ENCODE measurements at regions not wholly inside any gene's neighbourhood (a gene's known extent, or its start where the extent isn't known, plus 50 kb on each side); places are given as distances from the start of the nearest gene placed in this dataset.
A peak's percentile ranks its signal among the peaks of the same experiment; 100 is the strongest.

- Mint-ChIP-seq H3K9me3 (no peaks in the 10 kb centered on the region), H3K4me1 (peaks cover 47% of the 10 kb centered on the region), H3K4me3 (no peak overlapping the region), H3K36me3 (peaks cover 24% of the 10 kb centered on the region), H3K27me3 (no peaks in the 10 kb centered on the region), H3K27ac (no peak overlapping the region)
These were observed 105.4 kb downstream of the NCOR2 start for GRCh38 chr12:124461851-124462623.

GRCh38 chr12:124461241-124461673 lies 106.2 kb downstream of the NCOR2 start:
- Mint-ChIP-seq H3K4me1 (peaks cover 43% of the 10 kb centered on the region), H3K36me3 (peaks cover 24% of the 10 kb centered on the region), H3K4me3 (no peak overlapping the region), H3K9me3 (no peaks in the 10 kb centered on the region), H3K27ac (no peak overlapping the region), H3K27me3 (no peaks in the 10 kb centered on the region)

GRCh38 chr12:124460771-124461170 lies 106.6 kb downstream of the NCOR2 start:
- Mint-ChIP-seq H3K27me3 (no peaks in the 10 kb centered on the region), H3K4me1 (peaks cover 41% of the 10 kb centered on the region), H3K4me3 (no peak overlapping the region), H3K36me3 (peaks cover 24% of the 10 kb centered on the region), H3K27ac (peak overlapping the region; percentile 41), H3K9me3 (no peaks in the 10 kb centered on the region)

GRCh38 chr12:124459852-124460645 lies 107.4 kb downstream of the NCOR2 start:
- no peak overlapping the region for H3K4me3 Mint-ChIP-seq
- H3K27me3 Mint-ChIP-seq: no peaks in the 10 kb centered on the region
- H3K9me3 Mint-ChIP-seq: no peaks in the 10 kb centered on the region
- H3K4me1 Mint-ChIP-seq: peaks cover 42% of the 10 kb centered on the region
- H3K36me3 Mint-ChIP-seq: peaks cover 24% of the 10 kb centered on the region
- H3K27ac Mint-ChIP-seq: no peak overlapping the region

GRCh38 chr12:124458992-124459851 lies 108.2 kb downstream of the NCOR2 start:
- Mint-ChIP-seq H3K4me3 (peak overlapping the region; percentile 54), H3K27me3 (no peaks in the 10 kb centered on the region), H3K4me1 (peaks cover 42% of the 10 kb centered on the region), H3K36me3 (peaks cover 17% of the 10 kb centered on the region), H3K27ac (no peak overlapping the region), H3K9me3 (no peaks in the 10 kb centered on the region)

GRCh38 chr12:124458220-124458991 lies 109.0 kb downstream of the NCOR2 start:
- peaks cover 45% of the 10 kb centered on the region for H3K4me1 Mint-ChIP-seq

GRCh38 chr12:124457287-124458219 lies 109.9 kb downstream of the NCOR2 start:
- peaks cover 40% of the 10 kb centered on the region for H3K4me1 Mint-ChIP-seq
- H3K4me3 Mint-ChIP-seq: peak overlapping the region; percentile 67
- peaks cover 10% of the 10 kb centered on the region for H3K36me3 Mint-ChIP-seq
- no peak overlapping the region for H3K27ac Mint-ChIP-seq
- no peaks in the 10 kb centered on the region for H3K9me3 Mint-ChIP-seq
- no peaks in the 10 kb centered on the region for H3K27me3 Mint-ChIP-seq

More at GRCh38 chr12:124458220-124458991, 109.0 kb downstream of the NCOR2 start:
- Mint-ChIP-seq H3K36me3 (peaks cover 14% of the 10 kb centered on the region), H3K4me3 (no peak overlapping the region), H3K9me3 (no peaks in the 10 kb centered on the region), H3K27me3 (no peaks in the 10 kb centered on the region), H3K27ac (no peak overlapping the region)

- no peaks in the 10 kb centered on the region for H3K27me3 Mint-ChIP-seq
- no peak overlapping the region for H3K27ac Mint-ChIP-seq
- H3K36me3 Mint-ChIP-seq: peaks cover 9% of the 10 kb centered on the region
- peaks cover 41% of the 10 kb centered on the region for H3K4me1 Mint-ChIP-seq
- peak overlapping the region; percentile 67 for H3K4me3 Mint-ChIP-seq
- H3K9me3 Mint-ChIP-seq: no peaks in the 10 kb centered on the region
These were observed 110.7 kb downstream of the NCOR2 start for GRCh38 chr12:124456652-124457152.

- no peaks in the 10 kb centered on the region for H3K9me3 Mint-ChIP-seq
- H3K36me3 Mint-ChIP-seq: peaks cover 9% of the 10 kb centered on the region
- H3K4me1 Mint-ChIP-seq: peaks cover 46% of the 10 kb centered on the region
- no peaks in the 10 kb centered on the region for H3K27me3 Mint-ChIP-seq
- H3K4me3 Mint-ChIP-seq: peak overlapping the region; percentile 5
- no peak overlapping the region for H3K27ac Mint-ChIP-seq
These were observed 111.2 kb downstream of the NCOR2 start for GRCh38 chr12:124456133-124456651.

- Mint-ChIP-seq H3K36me3 (peaks cover 9% of the 10 kb centered on the region), H3K9me3 (no peaks in the 10 kb centered on the region), H3K27me3 (no peaks in the 10 kb centered on the region), H3K4me3 (no peak overlapping the region), H3K4me1 (peaks cover 54% of the 10 kb centered on the region), H3K27ac (no peak overlapping the region)
These were observed 112.1 kb downstream of the NCOR2 start for GRCh38 chr12:124455336-124455735.

GRCh38 chr12:124454735-124455134 lies 112.7 kb downstream of the NCOR2 start:
- H3K4me1 Mint-ChIP-seq: peaks cover 60% of the 10 kb centered on the region
- no peaks in the 10 kb centered on the region for H3K27me3 Mint-ChIP-seq
- peak overlapping the region; percentile 19 for H3K4me3 Mint-ChIP-seq
- H3K27ac Mint-ChIP-seq: peak overlapping the region; percentile 26
- no peaks in the 10 kb centered on the region for H3K9me3 Mint-ChIP-seq
- H3K36me3 Mint-ChIP-seq: peaks cover 5% of the 10 kb centered on the region

- H3K4me1 Mint-ChIP-seq: peaks cover 62% of the 10 kb centered on the region
- no peak overlapping the region for H3K4me3 Mint-ChIP-seq
- H3K36me3 Mint-ChIP-seq: peaks cover 1% of the 10 kb centered on the region
- no peaks in the 10 kb centered on the region for H3K27me3 Mint-ChIP-seq
- no peaks in the 10 kb centered on the region for H3K9me3 Mint-ChIP-seq
- no peak overlapping the region for H3K27ac Mint-ChIP-seq
These were observed 113.1 kb downstream of the NCOR2 start for GRCh38 chr12:124454352-124454725.

GRCh38 chr12:124453419-124454351 lies 113.7 kb downstream of the NCOR2 start:
- Mint-ChIP-seq H3K9me3 (no peaks in the 10 kb centered on the region), H3K4me1 (peaks cover 62% of the 10 kb centered on the region), H3K27me3 (no peaks in the 10 kb centered on the region), H3K4me3 (peak overlapping the region; percentile 33), H3K27ac (peak overlapping the region; percentile 41), H3K36me3 (peaks cover 5% of the 10 kb centered on the region)
